Breast epithelium (tissue), 4 donors: ENCODE measurements at regions not wholly inside any gene's neighbourhood (a gene's known extent, or its start where the extent isn't known, plus 50 kb on each side); places are given as distances from the start of the nearest gene placed in this dataset.

Experiments used
- DNase-seq, 2 donors: peaks; one replicate each; pipeline ENCODE4 v3.0.0-alpha.2; 2019; ENCODE audit warnings: low spot score in 2 of 2
- H3K27ac ChIP-seq, 2 donors: fragments of 200-600 bp; sonication (generic) in 1 of 2; one replicate each; pipeline ENCODE4 v1.5.1; 2016 to 2019; ENCODE audit warnings: mild to moderate bottlenecking in 1 of 2
- H3K27me3 ChIP-seq, 2 donors: fragments of 200-600 bp; sonication (generic) in 1 of 2; one replicate each; pipeline versions ENCODE4 v1.5.1 to v1.6.0; 2017 to 2019; ENCODE audit warnings: control low read depth in 1 of 2, mild to moderate bottlenecking in 1 of 2
- H3K36me3 ChIP-seq: fragments of 200-600 bp; one replicate; pipeline ENCODE4 v1.5.1; 2019
- H3K4me1 ChIP-seq, 2 donors: fragments of 200-600 bp; sonication (generic); one replicate each; pipeline ENCODE4 v1.5.1; 2016 to 2019; ENCODE audit warnings: control low read depth in 1 of 2
- H3K4me3 ChIP-seq, 3 donors: fragments of 200-600 bp; sonication (generic); 1 replicate in 2 of 3; 2 replicates in 1 of 3; pipeline ENCODE4 v1.5.1; 2016 to 2019; ENCODE audit warnings: mild to moderate bottlenecking in 3 of 3, moderate library complexity in 2 of 3
- H3K9me3 ChIP-seq, 2 donors: fragments of 200-600 bp; sonication (generic) in 1 of 2; one replicate each; pipeline ENCODE4 v1.5.1; 2016 to 2019; ENCODE audit warnings: control low read depth in 1 of 2
- POLR2A ChIP-seq: fragments of 450-650 bp; IDR thresholded peaks from one replicate; pipeline ENCODE4 v1.6.1; 2016; ENCODE audit warnings: antibody characterized with exemption, mild to moderate bottlenecking, moderate library complexity
- POLR2AphosphoS5 ChIP-seq, 3 donors: sonication (generic); formaldehyde crosslinking; IDR thresholded peaks; one replicate each; pipeline ENCODE4 v1.6.1; 2017; ENCODE audit warnings: antibody characterized with exemption in 3 of 3
- intact Hi-C: fragments of 100-400 bp; cut with DNase I; formaldehyde crosslinking; loops from one replicate; pipeline ENCODE4 v1.15.1; 2023; ENCODE audit warnings: low total_unique reads
- TF ChIP-seq, protein P1 (sequence below), 3 donors: fragments of 450-650 bp; IDR thresholded peaks; one replicate each; pipeline ENCODE4 v1.5.1; 2016 to 2017; ENCODE audit warnings: antibody characterized with exemption in 3 of 3, mild to moderate bottlenecking in 3 of 3, moderate library complexity in 3 of 3

DNA sequence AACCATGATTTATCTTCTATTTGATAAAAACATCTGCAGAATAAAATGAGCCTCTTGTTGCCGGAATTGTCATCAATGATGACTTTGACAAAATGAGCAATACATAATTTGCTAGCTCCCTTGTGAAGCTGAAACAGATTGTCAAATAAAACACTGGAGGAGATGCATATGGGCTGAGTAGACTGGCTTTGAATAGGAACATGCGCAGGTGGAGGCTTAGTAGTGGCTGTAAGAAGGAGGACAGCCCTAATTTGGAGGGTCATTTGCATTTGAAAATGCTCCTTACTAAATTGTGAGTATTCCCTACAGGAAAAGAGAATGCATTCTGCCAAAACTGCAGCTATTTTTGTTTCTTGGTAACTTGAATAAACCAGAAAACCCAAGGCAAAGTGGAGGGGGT, 329.1 kb downstream of the PPARGC1A start:
- Histone ChIP-seq H3K27me3 (no peaks in the 10 kb centered on the region), H3K36me3 (no peaks in the 10 kb centered on the region), H3K9me3 (no peaks in the 10 kb centered on the region), H3K4me3 (no peak overlapping the region), H3K27ac (no peak overlapping the region), H3K4me1 (no peaks in the 10 kb centered on the region)
- intact Hi-C loops: no loop called here
- DNase-seq: no peak
- TF ChIP-seq, protein P1, sequence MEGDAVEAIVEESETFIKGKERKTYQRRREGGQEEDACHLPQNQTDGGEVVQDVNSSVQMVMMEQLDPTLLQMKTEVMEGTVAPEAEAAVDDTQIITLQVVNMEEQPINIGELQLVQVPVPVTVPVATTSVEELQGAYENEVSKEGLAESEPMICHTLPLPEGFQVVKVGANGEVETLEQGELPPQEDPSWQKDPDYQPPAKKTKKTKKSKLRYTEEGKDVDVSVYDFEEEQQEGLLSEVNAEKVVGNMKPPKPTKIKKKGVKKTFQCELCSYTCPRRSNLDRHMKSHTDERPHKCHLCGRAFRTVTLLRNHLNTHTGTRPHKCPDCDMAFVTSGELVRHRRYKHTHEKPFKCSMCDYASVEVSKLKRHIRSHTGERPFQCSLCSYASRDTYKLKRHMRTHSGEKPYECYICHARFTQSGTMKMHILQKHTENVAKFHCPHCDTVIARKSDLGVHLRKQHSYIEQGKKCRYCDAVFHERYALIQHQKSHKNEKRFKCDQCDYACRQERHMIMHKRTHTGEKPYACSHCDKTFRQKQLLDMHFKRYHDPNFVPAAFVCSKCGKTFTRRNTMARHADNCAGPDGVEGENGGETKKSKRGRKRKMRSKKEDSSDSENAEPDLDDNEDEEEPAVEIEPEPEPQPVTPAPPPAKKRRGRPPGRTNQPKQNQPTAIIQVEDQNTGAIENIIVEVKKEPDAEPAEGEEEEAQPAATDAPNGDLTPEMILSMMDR (IDR thresholded peaks at IDR 0.05): no peak

DNA sequence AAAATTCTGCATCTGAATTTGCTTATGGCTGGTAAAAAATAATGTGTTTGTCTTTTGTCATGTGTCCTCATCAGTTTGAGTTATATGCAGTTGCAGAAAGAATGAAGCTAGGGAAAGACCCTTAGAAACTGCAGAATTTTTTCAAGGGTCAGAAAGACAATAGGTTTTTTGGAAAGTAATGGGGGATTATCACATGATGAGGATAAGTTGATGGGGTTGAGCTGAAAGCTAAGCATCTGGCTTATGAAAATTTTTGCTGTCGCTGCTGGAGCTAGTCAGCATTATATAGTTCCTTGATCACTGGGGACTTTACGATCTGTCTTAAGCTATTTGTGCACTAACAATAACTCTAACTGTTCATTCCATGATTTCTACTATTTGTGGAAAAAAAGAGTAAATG, 331.7 kb downstream of the PPARGC1A start:
- intact Hi-C loops: no loop called here
- Histone ChIP-seq H3K4me1 (no peaks in the 10 kb centered on the region), H3K36me3 (no peaks in the 10 kb centered on the region), H3K4me3 (no peak overlapping the region), H3K27me3 (no peaks in the 10 kb centered on the region), H3K27ac (no peak overlapping the region), H3K9me3 (peaks cover 12 to 17% of the 10 kb centered on the region in 2 donors)
- TF ChIP-seq, protein P1 (IDR thresholded peaks at IDR 0.05): no peak
- TF ChIP-seq POLR2AphosphoS5 (IDR thresholded peaks at IDR 0.05) (no peak), POLR2A (no peak)
- no peak for DNase-seq

DNA sequence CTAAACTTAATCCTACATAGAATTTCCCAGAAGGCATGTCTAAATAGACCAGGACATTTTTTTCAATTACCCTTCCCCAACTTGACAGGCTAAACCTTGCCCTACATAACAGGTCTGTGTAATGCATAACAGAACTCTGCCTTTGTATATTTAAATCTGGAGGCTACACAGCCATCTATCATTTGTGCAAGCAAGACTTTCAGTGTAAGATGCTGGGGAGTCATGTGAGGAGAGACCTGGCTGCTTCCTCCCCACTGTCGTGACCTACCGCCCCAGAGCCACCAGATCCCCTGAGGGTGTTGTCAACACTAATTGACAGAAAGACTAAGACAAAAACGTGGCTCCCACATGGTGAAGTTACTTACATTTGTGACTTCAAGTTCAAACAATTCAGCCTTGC, 342.2 kb downstream of the PPARGC1A start:
- intact Hi-C loops: no loop called here
- no peak for DNase-seq
- H3K9me3 ChIP-seq: peaks cover 0 to 3% of the 10 kb centered on the region in 2 donors
- H3K27me3 ChIP-seq: no peaks in the 10 kb centered on the region
- no peak for TF ChIP-seq POLR2A
- TF ChIP-seq POLR2AphosphoS5 (IDR thresholded peaks at IDR 0.05): no peak
- TF ChIP-seq, protein P1 (IDR thresholded peaks at IDR 0.05): no peak
- no peak overlapping the region for H3K4me3 ChIP-seq
- H3K36me3 ChIP-seq: no peaks in the 10 kb centered on the region
- no peaks in the 10 kb centered on the region for H3K4me1 ChIP-seq
- no peak overlapping the region for H3K27ac ChIP-seq

- Histone ChIP-seq H3K27ac (no peak overlapping the region), H3K4me1 (no peaks in the 10 kb centered on the region), H3K9me3 (no peaks in the 10 kb centered on the region), H3K36me3 (no peaks in the 10 kb centered on the region), H3K4me3 (no peak overlapping the region), H3K27me3 (no peaks in the 10 kb centered on the region)
- no peak for DNase-seq
- TF ChIP-seq POLR2AphosphoS5 (IDR thresholded peaks at IDR 0.05) (no peak), POLR2A (no peak)
- TF ChIP-seq, protein P1 (IDR thresholded peaks at IDR 0.05): no peak
- intact Hi-C loops: no loop called here
These were observed 342.8 kb downstream of the PPARGC1A start for GRCh38 chr4:23547096-23547495.

GRCh38 chr4:23539969-23540569, 349.8 kb downstream of the PPARGC1A start:
- no peak overlapping the region for H3K27ac ChIP-seq
- no peaks in the 10 kb centered on the region for H3K4me1 ChIP-seq
- intact Hi-C loops: no loop called here
- TF ChIP-seq POLR2A (no peak), POLR2AphosphoS5 (IDR thresholded peaks at IDR 0.05) (no peak)
- TF ChIP-seq, protein P1 (IDR thresholded peaks at IDR 0.05): no peak
- no peak overlapping the region for H3K4me3 ChIP-seq
- DNase-seq: no peak
- H3K27me3 ChIP-seq: no peaks in the 10 kb centered on the region
- H3K36me3 ChIP-seq: no peaks in the 10 kb centered on the region
- H3K9me3 ChIP-seq: peaks cover 0 to 13% of the 10 kb centered on the region in 2 donors
